GM19328 (cell line): ENCODE measurements at regions not wholly inside any gene's neighbourhood (a gene's known extent, or its start where the extent isn't known, plus 50 kb on each side); places are given as distances from the start of the nearest gene placed in this dataset.
"Not testable (repeated sequence)": the region's sequence is repeated elsewhere in the genome, so short reads cannot be mapped to it uniquely, and the experiment has no call there.

ENCODE experiments used
- ATAC-seq: cut with Tn5 transposase; IDR thresholded peaks from one replicate; pipeline ENCODE4 v1.9.1; 2021; ENCODE audit warnings: mild to moderate bottlenecking, moderate library complexity; ENCODE audit not compliant: unreplicated experiment

DNA sequence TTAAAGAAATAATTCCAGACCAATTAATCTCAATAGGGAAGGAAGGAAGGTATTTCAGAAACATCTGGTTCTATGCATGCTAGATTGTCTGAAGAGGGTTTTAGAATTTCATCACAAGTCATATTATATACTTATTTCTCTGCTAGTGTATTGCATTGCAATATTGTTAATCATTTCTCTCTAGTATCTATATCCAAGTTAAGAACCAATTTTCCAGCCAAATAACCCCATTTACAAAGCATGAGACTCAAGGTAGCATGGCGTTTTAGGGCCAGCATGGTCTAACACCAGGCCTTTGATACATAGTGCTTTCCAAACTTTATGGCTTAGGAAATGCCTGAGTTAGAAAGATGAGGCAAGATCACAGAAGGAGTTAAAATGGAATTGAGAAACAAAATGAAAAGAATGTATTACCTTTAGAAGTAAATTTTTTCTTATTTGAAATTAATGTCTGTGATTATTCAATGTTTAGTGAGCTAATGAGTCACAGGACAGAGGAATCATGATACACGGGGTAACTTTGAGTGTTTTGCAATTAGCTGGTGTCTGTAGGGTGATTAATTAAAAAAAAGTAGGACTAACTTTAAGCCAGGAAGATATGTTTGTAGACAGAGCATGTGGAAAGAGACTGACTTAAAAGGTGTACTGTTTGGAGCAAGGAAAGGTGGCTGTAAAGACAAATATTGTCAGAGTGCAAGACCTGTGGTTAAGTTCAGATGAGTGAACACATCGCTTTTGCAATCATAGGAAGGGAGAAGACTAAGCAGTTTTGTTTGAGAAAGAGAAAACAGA is 1006.2 kb upstream of the CITED2 start:
- ATAC-seq = no peak

DNA sequence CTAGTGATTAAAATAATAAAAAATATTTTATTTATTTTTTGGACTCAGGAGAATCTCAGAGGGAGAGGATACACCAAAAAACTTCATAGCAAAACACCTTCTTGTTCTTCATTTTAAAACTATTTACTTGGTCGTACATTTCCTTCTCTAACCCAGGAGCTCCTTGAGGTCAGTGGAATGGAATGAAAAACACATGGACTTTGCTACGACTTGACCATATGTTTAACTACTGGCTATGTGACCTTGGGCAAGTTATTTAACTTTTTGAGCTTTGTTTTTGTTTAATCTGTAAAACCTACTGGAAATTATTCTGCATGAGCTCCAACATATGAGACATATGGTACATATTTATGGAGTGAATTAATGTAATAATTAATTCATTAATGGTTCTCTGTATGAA is 1005.5 kb upstream of the CITED2 start:
- no peak for ATAC-seq

DNA sequence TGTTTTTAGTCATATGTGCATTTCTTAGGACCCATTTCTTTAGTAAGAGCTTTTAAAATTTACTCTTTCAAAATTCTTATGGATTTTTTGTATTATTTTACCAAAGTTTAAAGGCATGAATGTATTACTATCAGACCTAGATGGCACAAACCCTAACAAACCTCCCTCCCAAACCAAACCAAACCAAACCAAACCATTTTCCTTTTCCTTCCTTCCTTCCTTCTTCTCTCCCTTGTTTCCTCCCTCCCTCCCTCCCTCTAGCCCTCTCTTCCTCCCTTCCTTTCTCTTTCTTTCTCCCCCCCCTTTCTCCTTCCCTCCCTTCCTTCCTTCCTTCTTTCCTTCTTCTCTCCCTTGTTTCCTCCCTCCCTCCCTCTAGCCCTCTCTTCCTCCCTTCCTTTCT is 1001.8 kb upstream of the CITED2 start:
- ATAC-seq = no peak

DNA sequence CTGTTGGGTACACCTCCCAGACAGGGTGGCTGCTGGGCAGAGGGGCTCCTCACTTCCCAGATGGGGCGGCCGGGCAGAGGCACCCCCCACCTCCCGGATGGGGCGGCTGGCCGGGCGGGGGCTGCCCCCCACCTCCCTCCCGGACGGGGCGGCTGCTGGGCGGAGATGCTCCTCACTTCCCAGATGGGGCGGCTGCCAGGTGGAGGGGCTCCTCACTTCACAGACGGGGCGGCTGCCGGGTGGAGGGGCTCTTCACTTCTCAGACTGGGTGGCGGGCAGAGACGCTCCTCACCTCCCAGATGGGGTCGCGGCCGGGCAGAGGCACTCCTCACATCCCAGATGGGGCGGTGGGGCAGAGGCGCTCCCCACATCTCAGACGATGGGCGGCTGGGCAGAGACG is 999.3 kb upstream of the CITED2 start:
- ATAC-seq = not testable (repeated sequence)

DNA sequence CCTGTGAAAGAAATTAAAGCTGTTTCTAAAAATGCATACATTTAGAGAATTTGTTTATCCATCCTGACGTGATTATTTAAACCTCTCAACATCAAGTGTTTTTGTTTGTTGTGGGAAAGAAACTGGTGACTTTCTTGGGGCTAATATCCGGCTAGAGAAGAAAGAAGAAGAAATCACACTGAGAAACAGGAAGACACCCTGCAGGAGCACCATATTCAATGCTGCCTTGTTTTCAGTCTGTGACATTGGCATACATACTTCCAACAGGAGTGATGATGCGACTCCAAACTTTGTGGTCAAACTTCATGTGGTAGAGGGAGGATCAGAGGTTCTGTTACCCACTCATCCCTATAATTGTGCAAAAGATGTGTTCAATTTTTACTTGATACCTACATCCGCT is 997.6 kb upstream of the CITED2 start:
- ATAC-seq = no peak

DNA sequence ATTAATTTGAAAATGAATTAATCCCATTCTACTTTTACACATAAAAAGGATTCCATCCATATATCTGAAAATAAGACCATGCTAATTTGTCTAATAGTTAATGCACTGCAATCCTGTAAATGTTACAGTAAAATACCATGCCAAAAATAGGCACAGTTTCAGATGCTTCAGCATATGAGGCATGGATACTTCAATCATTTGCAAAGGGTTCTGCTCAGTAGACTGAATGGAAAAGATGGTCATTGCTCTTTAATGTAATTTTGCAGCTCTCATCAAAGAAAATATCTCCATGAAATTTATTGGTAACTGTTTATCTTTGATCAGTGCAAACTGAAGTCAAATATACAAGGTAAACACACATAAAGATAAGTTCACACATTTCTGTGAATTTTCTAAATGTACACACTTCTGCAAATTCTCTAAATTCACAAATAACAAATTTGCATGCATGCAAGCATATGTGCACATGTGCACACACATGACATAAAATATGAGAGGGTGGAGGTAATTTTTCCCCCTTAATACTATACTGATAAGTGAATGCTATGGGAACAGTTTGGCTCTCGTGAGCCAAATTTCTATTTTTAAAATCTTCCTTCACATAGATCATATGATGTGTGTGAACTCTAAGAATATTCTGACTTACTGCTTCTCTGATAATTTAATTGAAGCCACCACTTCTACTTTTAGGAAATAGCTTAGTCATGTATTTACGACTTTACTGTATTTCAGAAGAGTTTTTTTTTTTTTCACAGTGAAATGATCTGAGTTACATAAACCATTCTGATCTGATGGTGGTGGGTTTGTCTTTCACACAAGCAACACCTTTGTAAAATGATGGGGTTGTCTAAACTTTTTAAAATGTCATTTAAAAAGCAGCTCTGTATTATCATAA is 996.8 kb upstream of the CITED2 start:
- ATAC-seq = no peak

DNA sequence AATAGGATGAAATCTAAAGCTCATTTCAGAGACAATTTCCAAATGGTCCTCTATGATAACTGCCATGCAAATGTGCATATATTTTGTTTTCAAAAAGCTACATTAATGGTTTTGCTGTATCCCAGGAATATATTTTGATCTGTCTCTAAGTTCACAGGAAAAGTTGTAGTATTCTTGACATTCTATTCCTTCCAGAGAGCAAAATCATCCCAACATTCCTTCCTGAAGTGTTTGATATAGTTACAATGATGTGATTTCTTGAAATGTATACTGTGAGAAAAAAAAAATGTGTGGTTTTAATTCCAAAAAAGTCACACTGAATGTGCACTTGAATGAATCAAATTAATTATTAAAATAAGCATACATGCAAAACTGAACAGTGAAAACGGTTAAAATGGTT is 996.0 kb upstream of the CITED2 start:
- ATAC-seq = no peak

DNA sequence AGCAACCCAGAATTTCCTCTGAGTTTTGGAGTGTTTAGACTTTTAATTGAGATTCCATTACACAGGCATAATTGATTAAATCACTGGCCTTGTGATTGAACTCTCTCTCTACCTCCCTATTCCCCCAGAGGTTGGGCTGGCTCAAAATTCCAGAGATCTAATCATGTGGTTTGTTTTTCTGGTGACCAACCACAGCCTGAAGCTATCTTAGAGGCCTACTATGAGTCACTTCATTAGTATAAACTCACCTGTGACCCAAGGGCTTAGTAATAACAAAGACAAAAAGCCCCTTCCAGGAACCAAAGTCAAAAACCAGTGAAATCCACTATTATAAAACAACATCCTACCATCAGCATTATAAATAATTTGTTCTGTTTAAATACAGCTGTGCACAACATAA is 992.5 kb upstream of the CITED2 start:
- no peak for ATAC-seq

DNA sequence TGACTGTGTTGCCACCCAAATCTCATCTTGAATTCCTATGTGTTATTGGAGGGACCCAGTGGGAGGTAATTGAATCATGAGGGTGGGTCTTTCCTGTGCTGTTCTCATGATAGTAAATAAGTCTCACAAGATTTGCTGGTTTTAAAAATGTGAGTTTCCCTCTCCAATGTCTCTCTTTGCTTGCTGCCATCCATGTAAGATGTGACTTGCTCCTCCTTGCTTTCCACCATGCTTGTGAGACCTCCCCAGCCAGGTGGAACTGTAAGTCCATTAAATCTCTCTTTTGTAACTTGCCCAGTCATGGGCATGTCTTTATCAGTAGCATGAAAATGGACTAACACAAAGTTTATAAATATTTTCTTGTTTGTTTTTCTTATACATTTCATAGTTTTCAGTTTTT is 990.5 kb upstream of the CITED2 start:
- ATAC-seq = no peak

DNA sequence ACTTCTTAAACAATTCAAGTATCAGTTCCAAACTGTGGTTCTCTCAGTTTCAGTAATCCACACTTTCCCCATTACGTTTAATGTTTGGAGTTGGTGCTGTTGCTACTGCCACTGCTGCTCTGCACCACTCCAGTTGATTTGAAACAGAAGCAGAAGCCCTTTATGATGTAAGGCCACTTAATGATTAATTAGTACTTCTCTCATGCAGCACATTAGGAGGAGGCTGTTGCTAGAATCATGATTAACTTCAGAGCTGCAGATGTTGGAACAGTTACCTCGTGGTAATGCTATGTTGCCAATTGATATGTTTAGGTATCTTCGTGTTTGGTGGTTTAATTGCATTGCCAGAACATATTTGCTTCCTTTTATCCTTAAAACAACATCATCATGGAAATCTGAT is 986.2 kb upstream of the CITED2 start:
- ATAC-seq = no peak

DNA sequence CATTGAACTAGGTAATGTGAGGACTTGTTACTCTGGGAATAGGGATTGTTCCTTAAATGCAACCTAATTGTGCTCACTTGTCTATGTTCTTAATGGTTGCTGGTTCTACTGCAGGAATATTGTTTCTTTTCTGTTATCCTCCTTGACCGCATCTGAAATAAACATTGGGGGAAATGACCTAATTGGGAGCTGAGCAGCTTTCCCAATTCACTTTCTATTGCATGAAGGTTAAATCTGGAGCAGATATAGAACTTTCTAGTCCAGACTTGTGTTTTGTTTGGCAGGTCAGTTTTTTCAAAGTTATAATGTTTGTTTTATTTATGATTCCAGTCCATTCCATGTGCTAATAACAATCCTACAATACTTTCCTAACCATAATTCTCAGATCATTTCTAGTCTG is 981.0 kb upstream of the CITED2 start:
- ATAC-seq = no peak

DNA sequence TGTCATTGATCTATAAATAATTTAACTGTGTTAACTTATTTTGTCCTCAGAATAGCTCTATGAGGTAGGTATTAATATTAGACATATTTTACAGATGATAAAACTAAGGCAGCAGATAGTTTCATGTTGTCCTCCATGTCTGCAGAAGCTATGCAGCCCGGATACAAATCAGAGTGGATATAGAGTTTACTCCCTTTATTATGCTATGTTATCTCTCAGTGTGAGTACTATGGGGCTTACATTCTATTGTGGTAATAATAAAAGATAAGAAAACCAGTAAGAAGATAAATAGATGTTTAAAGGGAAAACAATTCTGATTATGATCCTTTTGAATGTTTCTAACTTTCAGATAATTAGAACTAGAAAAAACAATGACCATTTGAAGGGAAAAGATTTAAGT is 979.8 kb upstream of the CITED2 start:
- ATAC-seq = no peak

DNA sequence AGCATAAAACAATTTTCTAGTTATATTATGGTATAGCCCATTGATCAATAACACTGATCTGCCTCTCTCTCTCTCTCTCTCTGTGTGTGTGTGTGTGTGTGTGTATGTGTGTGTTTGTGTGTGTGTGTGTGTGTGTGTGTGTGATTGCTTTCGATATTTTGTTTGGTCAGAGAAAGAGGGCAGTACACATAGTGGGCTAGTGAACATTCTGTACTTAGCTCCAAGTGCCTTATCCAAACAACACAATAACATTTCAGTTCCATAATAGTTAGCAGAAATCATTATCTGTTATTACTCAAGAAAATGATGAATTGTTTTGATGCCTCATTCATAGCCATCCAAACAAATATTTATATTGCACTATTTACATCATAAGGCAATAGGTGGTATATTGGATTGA is 979.1 kb upstream of the CITED2 start:
- no peak for ATAC-seq

DNA sequence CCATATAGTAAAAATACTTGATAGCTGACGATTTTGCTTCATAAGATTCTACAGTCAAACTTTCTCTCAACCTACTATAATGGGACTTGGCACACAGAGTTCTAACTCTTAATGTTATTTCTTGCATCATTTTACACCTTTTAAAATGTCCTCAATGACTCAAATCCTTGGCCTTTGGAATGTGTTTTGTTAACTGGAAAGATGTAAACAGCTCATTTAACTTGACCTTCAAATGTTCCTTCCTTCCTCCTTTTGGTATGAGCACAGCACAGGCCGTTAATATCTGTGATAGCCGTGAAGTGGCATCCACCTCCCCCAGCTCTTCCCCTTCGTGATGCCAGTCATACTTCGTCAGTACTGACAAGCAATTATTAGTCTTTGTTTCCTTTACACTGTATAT is 972.0 kb upstream of the CITED2 start:
- ATAC-seq = no peak

DNA sequence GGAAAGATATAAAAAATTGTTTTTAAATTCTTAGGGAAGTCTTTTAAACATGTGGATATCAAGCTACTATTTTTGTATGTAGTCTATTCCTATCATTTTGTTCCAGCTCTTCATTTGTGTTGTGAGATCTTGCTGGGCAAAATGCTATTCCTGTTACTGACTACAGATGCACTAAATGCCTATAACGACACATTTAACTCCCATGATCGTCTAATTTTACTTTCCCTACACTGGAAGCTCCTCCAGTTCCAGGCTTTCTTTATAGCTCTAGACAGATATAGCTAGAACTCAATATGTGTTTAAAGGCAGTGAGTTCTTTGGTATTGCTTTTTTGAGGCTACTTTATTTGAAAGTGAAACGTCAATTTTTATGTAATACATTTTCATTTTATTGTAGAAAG is 971.5 kb upstream of the CITED2 start:
- ATAC-seq = no peak

DNA sequence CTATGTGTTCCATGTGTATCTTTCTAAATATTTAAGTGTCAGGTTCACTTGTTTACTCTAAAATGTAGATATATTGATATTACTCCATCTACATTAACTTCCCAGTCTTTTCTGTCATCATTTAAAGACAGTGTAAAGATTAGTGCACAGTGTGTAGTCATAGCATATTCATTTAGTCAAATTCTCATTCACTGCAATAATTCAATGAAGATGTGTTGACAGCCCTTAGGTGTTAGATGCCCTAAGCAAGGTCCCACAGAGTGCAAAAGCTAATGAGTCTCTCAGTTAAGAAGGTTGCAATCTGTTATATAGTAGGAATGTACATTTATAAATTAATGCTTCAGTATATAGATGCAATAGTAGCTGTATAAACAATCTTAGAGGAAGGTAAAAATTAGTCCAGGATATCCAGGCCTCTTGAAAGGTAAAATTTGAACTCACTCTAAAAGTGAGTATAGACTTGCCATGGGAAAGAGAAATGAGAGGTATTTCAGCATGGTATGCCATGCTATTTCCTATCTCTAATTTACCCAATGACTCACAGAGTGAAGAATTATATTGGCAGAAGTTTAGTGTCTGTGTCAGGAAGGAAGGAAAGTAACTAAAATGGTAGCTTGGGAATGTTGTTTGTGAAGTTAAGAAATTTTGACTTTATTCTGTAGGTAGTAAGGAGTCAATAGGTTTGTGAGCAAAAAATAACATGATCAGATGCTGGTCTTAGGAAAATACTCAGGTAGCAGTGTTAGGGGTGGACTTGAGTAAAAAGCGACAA is 969.9 kb upstream of the CITED2 start:
- ATAC-seq = no peak

DNA sequence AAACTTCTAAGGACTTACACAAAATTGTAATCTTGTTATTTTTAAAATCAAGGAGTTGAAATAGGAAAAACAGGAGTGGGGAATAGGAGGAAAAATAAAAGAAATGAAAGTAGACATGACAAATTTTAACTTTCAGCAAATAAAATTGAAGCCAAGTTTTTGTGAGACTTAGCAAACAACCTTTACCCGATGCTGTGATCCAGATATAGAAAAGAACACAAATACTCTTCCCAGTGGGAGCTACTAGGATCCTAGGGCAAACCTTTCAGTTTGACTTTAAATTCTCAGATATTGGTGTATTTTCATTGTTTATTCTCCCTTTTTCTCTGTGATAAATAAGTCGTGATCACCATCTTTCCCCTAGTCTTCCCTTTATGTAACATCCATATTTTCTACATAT is 968.7 kb upstream of the CITED2 start:
- ATAC-seq = no peak

DNA sequence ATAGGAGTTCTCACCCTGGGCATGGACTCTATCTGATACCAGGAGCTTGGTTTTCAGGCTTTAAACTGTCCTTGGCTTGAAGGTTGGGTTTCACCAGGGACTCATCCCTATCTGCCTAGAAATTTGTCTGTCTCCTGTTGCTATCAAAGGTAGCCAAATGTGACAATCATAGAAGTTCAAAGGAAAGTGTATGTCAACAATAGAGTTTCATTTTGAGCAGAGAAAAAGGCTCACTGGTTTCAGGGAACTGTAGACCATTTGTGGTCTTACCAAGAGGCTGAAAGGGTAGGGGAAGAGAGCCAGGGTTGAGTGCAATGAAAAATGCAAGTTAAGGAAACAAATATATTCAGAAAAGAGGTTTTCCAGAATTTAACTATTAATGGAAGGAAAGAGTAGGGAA is 966.8 kb upstream of the CITED2 start:
- ATAC-seq = no peak

DNA sequence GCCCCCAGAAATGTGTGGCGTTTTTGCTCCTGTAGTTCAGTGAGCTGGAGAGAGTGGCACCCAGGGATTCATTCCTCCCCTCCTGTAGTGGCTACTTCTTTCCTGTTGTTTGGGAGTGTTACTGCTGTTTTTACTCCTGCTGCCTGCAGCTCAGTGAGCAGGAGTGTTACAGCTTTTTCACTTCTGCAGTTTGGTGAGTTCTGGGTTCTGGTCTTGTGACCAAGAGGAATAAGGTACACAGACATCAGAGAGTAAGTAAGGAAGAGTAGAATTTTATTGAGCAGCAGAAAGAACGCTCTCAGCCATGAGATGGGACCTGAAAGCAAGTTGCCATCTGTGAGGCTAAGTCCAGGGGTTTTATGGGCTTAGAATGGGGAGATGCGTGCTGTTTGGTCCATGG is 966.3 kb upstream of the CITED2 start:
- ATAC-seq = no peak

DNA sequence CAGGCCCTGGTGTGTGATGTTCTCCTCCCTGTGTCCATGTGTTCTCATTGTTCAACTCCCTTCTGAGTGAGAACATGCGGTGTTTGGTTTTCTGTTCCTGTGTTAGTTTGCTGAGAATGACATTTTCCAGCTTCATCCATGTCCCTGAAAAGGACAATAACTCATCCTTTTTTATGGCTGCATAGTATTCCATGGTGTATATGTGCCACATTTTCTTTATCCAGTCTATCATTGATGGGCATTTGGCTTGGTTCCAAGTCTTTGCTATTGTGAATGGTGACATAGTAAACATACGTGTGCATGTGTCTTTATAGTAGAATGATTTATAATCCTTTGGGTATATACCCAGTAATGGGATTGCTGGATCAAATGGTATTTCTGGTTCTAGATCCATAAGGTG is 964.6 kb upstream of the CITED2 start:
- ATAC-seq = not testable (repeated sequence)

DNA sequence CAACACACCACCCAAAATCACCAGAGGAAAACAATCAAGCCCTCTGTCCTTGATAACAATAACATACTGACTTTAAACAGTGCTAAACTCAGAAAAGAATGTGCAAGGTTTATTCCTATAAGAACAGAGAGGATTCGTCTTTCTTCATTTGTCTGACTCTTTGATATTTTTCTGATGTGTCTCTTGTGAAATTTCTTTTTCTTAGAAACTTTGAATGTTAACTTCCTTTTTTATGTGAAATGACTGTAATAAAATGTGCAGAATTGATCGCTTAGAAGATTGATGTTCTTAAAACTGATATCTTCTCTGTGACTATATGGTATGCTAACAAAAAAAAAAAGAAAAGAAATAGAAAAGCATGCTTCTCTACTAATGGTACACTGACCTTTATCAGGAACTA is 947.4 kb upstream of the CITED2 start:
- ATAC-seq = no peak
